HepG2 (cell line): ENCODE measurements at regions not wholly inside any gene's neighbourhood (a gene's known extent, or its start where the extent isn't known, plus 50 kb on each side); places are given as distances from the start of the nearest gene placed in this dataset.

Experiments
- ATAC-seq: fragments of 200-7000 bp; cut with Tn5 transposase; 3 replicates; pipeline ENCODE4 v1.9.1; 2020; ENCODE audit warnings: mild to moderate bottlenecking, moderate library complexity
- BruUV-seq: library from RNA; stranded (reverse); fragments of 400-500 nt; replicated peaks from 2 replicates; lab custom pipeline; 2021; lab: Mats Ljungman, UMichigan
- CTCF ChIA-PET: fragments of 300-600 bp; formaldehyde crosslinking; extraction: SDS; loops from one replicate; lab custom pipeline; 2021; ENCODE audit warnings: low total read pairs, inconsistent platforms, low intra/inter-chr PET ratio; lab: Yijun Ruan, JAX
- POLR2A ChIA-PET: fragments of 350-600 bp; sonication (Branson Sonifier 250); formaldehyde crosslinking; loops from one replicate; lab custom pipeline; 2020; ENCODE audit warnings: antibody characterized with exemption, inconsistent platforms; lab: Yijun Ruan, JAX
- DNase-seq: peaks from one replicate; pipeline ENCODE4 v3.0.0-alpha.2; 2015; ENCODE audit warnings: low spot score
- FAIRE-seq: peaks from 3 replicates; lab custom pipeline; 2011; peaks lifted over from hg19 to GRCh38; lab: Jason Lieb, UNC
- H2AFZ ChIP-seq: one replicate; pipeline ENCODE4 v1.6.1; 2011; ENCODE audit warnings: low read length, inconsistent platforms
- H3K27ac ChIP-seq: fragments of 300-600 bp; 3 replicates; pipeline ENCODE4 v1.8.0; 2011; ENCODE audit warnings: mixed run types, mild to moderate bottlenecking, mixed read lengths, low read length, inconsistent platforms; ENCODE audit not compliant: insufficient read depth; ENCODE audit errors: extremely low read length
- H3K27me3 ChIP-seq, 2 experiments: fragments of 200-600 bp in 1 of 2; 2 replicates in 1 of 2; 3 replicates in 1 of 2; pipeline versions ENCODE4 v1.6.0 to v1.8.0; 2011; ENCODE audit warnings: low read length in 2 of 2, mild to moderate bottlenecking in 2 of 2, moderate library complexity in 2 of 2, inconsistent platforms in 1 of 2; ENCODE audit not compliant: insufficient read depth in 2 of 2, control insufficient read depth in 1 of 2
- H3K36me3 ChIP-seq, 2 experiments: fragments of 200-600 bp in 1 of 2; replicated peaks in 1 of 2; 2 replicates in 1 of 2; 3 replicates in 1 of 2; pipeline versions ENCODE4 v1.5.1 to v1.8.0; 2011; ENCODE audit warnings: low read length in 2 of 2, inconsistent platforms in 1 of 2; ENCODE audit not compliant: insufficient read depth in 2 of 2, control insufficient read depth in 1 of 2
- H3K4me1 ChIP-seq: 2 replicates; pipeline ENCODE4 v1.5.1; 2012; ENCODE audit warnings: low read length, inconsistent platforms; ENCODE audit not compliant: insufficient read depth
- H3K4me2 ChIP-seq: 2 replicates; pipeline ENCODE4 v1.6.0; 2011; ENCODE audit warnings: low read depth, low read length, inconsistent platforms
- H3K4me3 ChIP-seq, 3 experiments: fragments of 200-600 bp in 1 of 3; sonication (generic), shearing (Covaris generic) in 1 of 3; replicated peaks in 1 of 3; 2 replicates each; pipeline ENCODE4 v1.5.1; 2011 to 2016; ENCODE audit warnings: low read length in 3 of 3, inconsistent platforms in 2 of 3, low read depth in 2 of 3, mild to moderate bottlenecking in 2 of 3, control low read depth in 1 of 3, mixed read lengths in 1 of 3; ENCODE audit not compliant: insufficient read depth in 1 of 3
- H3K79me2 ChIP-seq: one replicate; pipeline ENCODE4 v1.6.1; 2011; ENCODE audit warnings: low read length, inconsistent platforms; ENCODE audit not compliant: insufficient read depth
- H3K9ac ChIP-seq: 2 replicates; pipeline ENCODE4 v1.6.0; 2011; ENCODE audit warnings: mild to moderate bottlenecking, low read depth, low read length, inconsistent platforms; ENCODE audit not compliant: insufficient read depth
- H3K9me3 ChIP-seq: 2 replicates; pipeline ENCODE4 v1.5.1; 2012; ENCODE audit warnings: mild to moderate bottlenecking, low read length
- H4K20me1 ChIP-seq: 2 replicates; pipeline ENCODE4 v1.6.0; 2011; ENCODE audit warnings: inconsistent platforms, mild to moderate bottlenecking, low read length, moderate library complexity; ENCODE audit not compliant: insufficient read depth
- BHLHE40 ChIP-seq: IDR thresholded peaks from 2 replicates; pipeline ENCODE4 v1.6.1; 2011; ENCODE audit warnings: low read length, improper control_type of control experiment
- FOXO1 ChIP-seq: sonication (generic); formaldehyde crosslinking; IDR thresholded peaks from 2 replicates; pipeline ENCODE4 v1.4.0; 2020; ENCODE audit warnings: missing genetic modification reagents
- FOXP1 ChIP-seq, 2 experiments: fragments of 450-650 bp in 1 of 2; IDR thresholded peaks; 2 replicates each; pipeline ENCODE4 v1.6.1; 2017 to 2018; ENCODE audit warnings: antibody characterized with exemption in 1 of 2
- JDP2 ChIP-seq: sonication (generic); formaldehyde crosslinking; IDR thresholded peaks from 2 replicates; pipeline ENCODE4 v1.8.1; 2022; ENCODE audit warnings: missing genetic modification reagents, borderline replicate concordance
- KDM4B ChIP-seq: sonication (generic); formaldehyde crosslinking; IDR thresholded peaks from 2 replicates; pipeline ENCODE4 v1.4.0; 2020; ENCODE audit warnings: missing genetic modification reagents
- KLF13 ChIP-seq: sonication (generic); formaldehyde crosslinking; IDR thresholded peaks from 2 replicates; pipeline ENCODE4 v1.4.0; 2020; ENCODE audit warnings: mild to moderate bottlenecking, missing genetic modification reagents
- MYC ChIP-seq: sonication (generic); formaldehyde crosslinking; IDR thresholded peaks from 2 replicates; pipeline ENCODE4 v1.9.0; 2021; ENCODE audit warnings: missing genetic modification reagents, borderline replicate concordance
- NFKBIZ ChIP-seq: IDR thresholded peaks from 2 replicates; pipeline ENCODE4 v1.6.1; 2018; ENCODE audit warnings: missing genetic modification reagents, missing compliant biosample characterization
- ZBTB1 ChIP-seq: sonication (generic); formaldehyde crosslinking; IDR thresholded peaks from 2 replicates; pipeline ENCODE4 v1.4.0; 2020; ENCODE audit warnings: missing genetic modification reagents, borderline replicate concordance
- ZSCAN22 ChIP-seq: sonication (generic); formaldehyde crosslinking; IDR thresholded peaks from 2 replicates; pipeline ENCODE4 v1.4.0; 2020; ENCODE audit warnings: mild to moderate bottlenecking, missing genetic modification reagents
- WGBS: methylation state at CpG from one replicate; pipeline ENCODE4 v1.1.6; 2017; ENCODE audit warnings: low lambda C conversion rate; 5-methylcytosine and 5-hydroxymethylcytosine counted together
- in situ Hi-C: cut with HindIII; loops from 2 replicates; pipeline ENCODE4 v1.10.0; 2017; ENCODE audit warnings: low pct_unique_long_range_greater_than_20kb; ENCODE audit not compliant: extremely low pct_ligation_motif_present
- intact Hi-C: fragments of 100-400 bp; cut with micrococcal nuclease; formaldehyde crosslinking; loops from one replicate; pipeline ENCODE4 v1.10.0; 2022; ENCODE audit not compliant: unreplicated experiment
- TF ChIP-seq, protein P1 (sequence below): sonication (generic); formaldehyde crosslinking; IDR thresholded peaks from 2 replicates; pipeline ENCODE4 v1.5.0; 2020; ENCODE audit warnings: mild to moderate bottlenecking, missing genetic modification reagents
- TF ChIP-seq, protein P2 (sequence below): sonication (generic); formaldehyde crosslinking; IDR thresholded peaks from 2 replicates; pipeline ENCODE4 v1.4.0; 2020; ENCODE audit warnings: missing genetic modification reagents, mild to moderate bottlenecking, borderline replicate concordance

DNA sequence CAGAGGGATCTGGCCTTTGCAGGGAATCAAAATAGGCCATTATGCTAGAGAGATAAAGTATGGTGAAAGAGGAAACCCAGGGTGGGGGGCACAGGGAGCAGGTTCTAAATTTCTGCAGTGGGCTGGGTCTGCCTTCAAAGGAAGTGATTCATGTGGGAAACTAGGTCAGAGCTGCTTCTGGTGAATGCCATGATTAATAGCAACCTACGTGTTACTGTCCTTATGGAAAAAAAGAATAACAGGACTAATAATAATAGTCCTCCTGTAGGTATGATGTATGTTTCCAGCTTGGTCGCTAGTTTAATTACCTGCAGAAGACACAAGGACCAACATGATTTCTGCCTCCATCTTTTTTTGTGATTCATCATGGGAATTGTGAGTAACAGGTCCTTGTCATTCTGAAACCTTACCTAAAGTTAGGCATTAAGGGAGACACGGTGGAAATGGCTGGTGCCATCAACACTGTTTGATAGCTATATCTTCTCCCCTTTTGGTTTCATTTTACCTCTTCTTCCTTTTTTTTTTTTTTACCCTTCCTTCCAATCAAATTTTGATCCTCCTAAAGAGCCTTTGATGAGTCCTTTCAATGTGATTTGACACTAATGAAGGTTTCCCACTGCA lies 180.4 kb downstream of the CPEB2 start:
- BruUV-seq, result no TSS peak
- CTCF ChIA-PET, result no interaction called here

DNA sequence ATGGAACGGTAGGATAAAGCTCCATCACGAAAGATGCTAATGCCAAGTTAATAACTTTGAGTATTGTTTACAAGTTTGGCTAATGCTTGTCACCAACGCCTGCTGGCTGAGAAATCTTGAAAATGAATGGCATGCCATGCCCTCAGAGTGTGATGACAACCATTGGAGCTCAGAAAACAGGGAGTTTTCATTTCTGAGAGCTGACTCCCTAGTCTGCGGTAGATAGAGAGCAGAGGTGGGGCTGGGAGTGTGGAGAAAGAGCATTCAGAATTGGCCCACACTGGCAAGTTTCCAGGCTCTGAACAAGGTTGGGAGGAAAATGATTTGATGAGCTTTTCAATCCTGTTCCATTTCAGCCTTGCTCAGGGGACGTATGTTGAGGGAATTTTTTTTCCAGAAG lies 183.9 kb downstream of the CPEB2 start:
- in situ Hi-C loops, result no loop called here
- DNase-seq, result no peak
- intact Hi-C loops, result no loop called here
- Histone ChIP-seq H3K27me3 (no peaks in the 10 kb centered on the region), H3K36me3 (no peaks in the 10 kb centered on the region), H3K79me2 (no peaks in the 10 kb centered on the region), H2AFZ (no peak overlapping the region), H3K4me3 (no peak overlapping the region), H3K27ac (no peak overlapping the region), H3K4me1 (no peaks in the 10 kb centered on the region)
- ChIA-PET POLR2A (no interaction called here), CTCF (no interaction called here)
- ATAC-seq, result no peak
- FAIRE-seq, result no peak
- no TSS peak for BruUV-seq
- WGBS, result 19% methylated on average over 5 of the region's 5 CpGs
- no peak for TF ChIP-seq FOXP1 (IDR thresholded peaks at IDR 0.05)
- TF ChIP-seq FOXP1 (CRISPR knock-in tag; IDR thresholded peaks at IDR 0.05), result no peak
- TF ChIP-seq, protein P1, sequence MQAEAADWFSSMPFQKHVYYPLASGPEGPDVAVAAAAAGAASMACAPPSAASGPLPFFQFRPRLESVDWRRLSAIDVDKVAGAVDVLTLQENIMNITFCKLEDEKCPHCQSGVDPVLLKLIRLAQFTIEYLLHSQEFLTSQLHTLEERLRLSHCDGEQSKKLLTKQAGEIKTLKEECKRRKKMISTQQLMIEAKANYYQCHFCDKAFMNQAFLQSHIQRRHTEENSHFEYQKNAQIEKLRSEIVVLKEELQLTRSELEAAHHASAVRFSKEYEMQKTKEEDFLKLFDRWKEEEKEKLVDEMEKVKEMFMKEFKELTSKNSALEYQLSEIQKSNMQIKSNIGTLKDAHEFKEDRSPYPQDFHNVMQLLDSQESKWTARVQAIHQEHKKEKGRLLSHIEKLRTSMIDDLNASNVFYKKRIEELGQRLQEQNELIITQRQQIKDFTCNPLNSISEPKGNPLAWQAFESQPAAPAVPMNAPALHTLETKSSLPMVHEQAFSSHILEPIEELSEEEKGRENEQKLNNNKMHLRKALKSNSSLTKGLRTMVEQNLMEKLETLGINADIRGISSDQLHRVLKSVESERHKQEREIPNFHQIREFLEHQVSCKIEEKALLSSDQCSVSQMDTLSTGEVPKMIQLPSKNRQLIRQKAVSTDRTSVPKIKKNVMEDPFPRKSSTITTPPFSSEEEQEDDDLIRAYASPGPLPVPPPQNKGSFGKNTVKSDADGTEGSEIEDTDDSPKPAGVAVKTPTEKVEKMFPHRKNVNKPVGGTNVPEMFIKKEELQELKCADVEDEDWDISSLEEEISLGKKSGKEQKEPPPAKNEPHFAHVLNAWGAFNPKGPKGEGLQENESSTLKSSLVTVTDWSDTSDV (CRISPR knock-in tag), result no peak
- TF ChIP-seq ZSCAN22, result no peak
- TF ChIP-seq ZBTB1 (CRISPR knock-in tag), result no peak
- TF ChIP-seq KLF13 (CRISPR knock-in tag), result no peak
- TF ChIP-seq BHLHE40, result no peak
- no peak for TF ChIP-seq NFKBIZ (CRISPR knock-in tag)
- no peak for TF ChIP-seq MYC (CRISPR knock-in tag)
- TF ChIP-seq JDP2 (CRISPR knock-in tag), result no peak
- TF ChIP-seq, protein P2, sequence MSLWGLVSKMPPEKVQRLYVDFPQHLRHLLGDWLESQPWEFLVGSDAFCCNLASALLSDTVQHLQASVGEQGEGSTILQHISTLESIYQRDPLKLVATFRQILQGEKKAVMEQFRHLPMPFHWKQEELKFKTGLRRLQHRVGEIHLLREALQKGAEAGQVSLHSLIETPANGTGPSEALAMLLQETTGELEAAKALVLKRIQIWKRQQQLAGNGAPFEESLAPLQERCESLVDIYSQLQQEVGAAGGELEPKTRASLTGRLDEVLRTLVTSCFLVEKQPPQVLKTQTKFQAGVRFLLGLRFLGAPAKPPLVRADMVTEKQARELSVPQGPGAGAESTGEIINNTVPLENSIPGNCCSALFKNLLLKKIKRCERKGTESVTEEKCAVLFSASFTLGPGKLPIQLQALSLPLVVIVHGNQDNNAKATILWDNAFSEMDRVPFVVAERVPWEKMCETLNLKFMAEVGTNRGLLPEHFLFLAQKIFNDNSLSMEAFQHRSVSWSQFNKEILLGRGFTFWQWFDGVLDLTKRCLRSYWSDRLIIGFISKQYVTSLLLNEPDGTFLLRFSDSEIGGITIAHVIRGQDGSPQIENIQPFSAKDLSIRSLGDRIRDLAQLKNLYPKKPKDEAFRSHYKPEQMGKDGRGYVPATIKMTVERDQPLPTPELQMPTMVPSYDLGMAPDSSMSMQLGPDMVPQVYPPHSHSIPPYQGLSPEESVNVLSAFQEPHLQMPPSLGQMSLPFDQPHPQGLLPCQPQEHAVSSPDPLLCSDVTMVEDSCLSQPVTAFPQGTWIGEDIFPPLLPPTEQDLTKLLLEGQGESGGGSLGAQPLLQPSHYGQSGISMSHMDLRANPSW, result no peak
- TF ChIP-seq, all 625 proteins: peak for 0
- H3K4me2 ChIP-seq, result no peak overlapping the region
- no peaks in the 10 kb centered on the region for H3K9me3 ChIP-seq
- H3K9ac ChIP-seq, result no peak overlapping the region
- H4K20me1 ChIP-seq, result no peaks in the 10 kb centered on the region

More for the DNA sequence above, 180.4 kb downstream of the CPEB2 start:
- POLR2A ChIA-PET, result no interaction called here
- 0% methylated on average over 3 of the region's 3 CpGs for WGBS
- no peak overlapping the region for H3K9ac ChIP-seq
- in situ Hi-C loops (no loop called here), intact Hi-C loops (no loop called here)
- H3K36me3 ChIP-seq, result no peaks in the 10 kb centered on the region
- H3K4me2 ChIP-seq, result no peak overlapping the region
- no peaks in the 10 kb centered on the region for H3K9me3 ChIP-seq
- no peak overlapping the region for H3K27ac ChIP-seq
- H3K79me2 ChIP-seq, result no peaks in the 10 kb centered on the region
- no peak for ATAC-seq
- H4K20me1 ChIP-seq, result no peaks in the 10 kb centered on the region
- H3K4me3 ChIP-seq, result no peak overlapping the region
- TF ChIP-seq FOXO1 (no peak), KDM4B (CRISPR knock-in tag) (no peak)
- no peaks in the 10 kb centered on the region for H3K27me3 ChIP-seq
- no peaks in the 10 kb centered on the region for H3K4me1 ChIP-seq
- FAIRE-seq, result no peak
- H2AFZ ChIP-seq, result no peak overlapping the region
- DNase-seq, result no peak
